ENCODE measurements at regions not wholly inside any gene's neighbourhood (a gene's known extent, or its start where the extent isn't known, plus 50 kb on each side); places are given as distances from the start of the nearest gene placed in this dataset.

DNA sequence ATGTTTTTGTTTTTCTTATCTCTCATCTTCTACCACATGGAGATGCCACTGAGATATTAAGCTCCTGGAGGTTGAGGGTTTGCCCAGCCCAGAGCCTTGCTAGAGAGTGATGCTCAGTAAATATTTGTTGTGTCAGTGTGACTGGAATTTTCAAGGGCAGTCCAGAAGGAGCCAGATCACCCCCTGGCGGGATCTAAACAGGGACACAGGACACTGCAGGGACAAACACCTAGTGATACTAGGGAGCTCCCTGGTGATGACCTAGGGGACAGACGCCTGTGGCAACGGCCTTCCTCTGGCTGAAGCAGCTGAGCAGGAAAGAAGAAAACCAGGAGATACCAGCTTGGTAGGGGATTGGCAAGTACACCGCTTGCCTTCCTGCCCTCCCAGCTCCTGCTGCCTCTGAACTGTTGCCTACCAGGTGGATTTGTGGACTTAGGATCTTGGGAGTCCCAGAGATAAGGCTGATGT lies 714.4 kb upstream of the TBX3 start:
- TF ChIP-seq, protein P1, sequence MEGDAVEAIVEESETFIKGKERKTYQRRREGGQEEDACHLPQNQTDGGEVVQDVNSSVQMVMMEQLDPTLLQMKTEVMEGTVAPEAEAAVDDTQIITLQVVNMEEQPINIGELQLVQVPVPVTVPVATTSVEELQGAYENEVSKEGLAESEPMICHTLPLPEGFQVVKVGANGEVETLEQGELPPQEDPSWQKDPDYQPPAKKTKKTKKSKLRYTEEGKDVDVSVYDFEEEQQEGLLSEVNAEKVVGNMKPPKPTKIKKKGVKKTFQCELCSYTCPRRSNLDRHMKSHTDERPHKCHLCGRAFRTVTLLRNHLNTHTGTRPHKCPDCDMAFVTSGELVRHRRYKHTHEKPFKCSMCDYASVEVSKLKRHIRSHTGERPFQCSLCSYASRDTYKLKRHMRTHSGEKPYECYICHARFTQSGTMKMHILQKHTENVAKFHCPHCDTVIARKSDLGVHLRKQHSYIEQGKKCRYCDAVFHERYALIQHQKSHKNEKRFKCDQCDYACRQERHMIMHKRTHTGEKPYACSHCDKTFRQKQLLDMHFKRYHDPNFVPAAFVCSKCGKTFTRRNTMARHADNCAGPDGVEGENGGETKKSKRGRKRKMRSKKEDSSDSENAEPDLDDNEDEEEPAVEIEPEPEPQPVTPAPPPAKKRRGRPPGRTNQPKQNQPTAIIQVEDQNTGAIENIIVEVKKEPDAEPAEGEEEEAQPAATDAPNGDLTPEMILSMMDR (IDR thresholded peaks at IDR 0.05) = no peak
- TF ChIP-seq EZH2 (IDR thresholded peaks at IDR 0.05) (no peak), EZH2phosphoT487 (IDR thresholded peaks at IDR 0.05) (no peak)
